ENCODE measurements at regions not wholly inside any gene's neighbourhood (a gene's known extent, or its start where the extent isn't known, plus 50 kb on each side); places are given as distances from the start of the nearest gene placed in this dataset.
"Not testable (repeated sequence)": the region's sequence is repeated elsewhere in the genome, so short reads cannot be mapped to it uniquely, and the experiment has no call there.

GRCh38 chr5:8840746-8841145 is 705.1 kb downstream of the SEMA5A start:
- TF ChIP-seq POLR2A (IDR thresholded peaks at IDR 0.05); CTCF (IDR thresholded peaks at IDR 0.05 in 8 of 11, conservative IDR thresholded peaks at IDR 0.05 in 3 of 11); POLR2AphosphoS5 (IDR thresholded peaks at IDR 0.05): not testable (repeated sequence)
